GM10248 (cell line): ENCODE measurements at regions not wholly inside any gene's neighbourhood (a gene's known extent, or its start where the extent isn't known, plus 50 kb on each side); places are given as distances from the start of the nearest gene placed in this dataset.
"Not testable (repeated sequence)": the region's sequence is repeated elsewhere in the genome, so short reads cannot be mapped to it uniquely, and the experiment has no call there.

Experiments used
- CTCF ChIA-PET: fragments of 300-600 bp; sonication (Branson Sonifier 250); formaldehyde crosslinking; extraction: SDS; loops from one replicate; lab custom pipeline; 2021; ENCODE audit warnings: antibody characterized with exemption; lab: Yijun Ruan, JAX
- POLR2A ChIA-PET: fragments of 350-650 bp; sonication (Branson Sonifier 250); formaldehyde crosslinking; extraction: SDS; loops from one replicate; lab custom pipeline; 2020; ENCODE audit warnings: antibody characterized with exemption; lab: Yijun Ruan, JAX
- DNase-seq: peaks from one replicate; pipeline ENCODE4 v3.0.0; 2012; ENCODE audit errors: extremely low spot score
- CTCF ChIP-seq: IDR thresholded peaks from 2 replicates; pipeline ENCODE4 v1.5.1; 2012; ENCODE audit warnings: mild to moderate bottlenecking, low read depth; ENCODE audit errors: extremely low read depth, missing control alignments, control extremely low read depth

DNA sequence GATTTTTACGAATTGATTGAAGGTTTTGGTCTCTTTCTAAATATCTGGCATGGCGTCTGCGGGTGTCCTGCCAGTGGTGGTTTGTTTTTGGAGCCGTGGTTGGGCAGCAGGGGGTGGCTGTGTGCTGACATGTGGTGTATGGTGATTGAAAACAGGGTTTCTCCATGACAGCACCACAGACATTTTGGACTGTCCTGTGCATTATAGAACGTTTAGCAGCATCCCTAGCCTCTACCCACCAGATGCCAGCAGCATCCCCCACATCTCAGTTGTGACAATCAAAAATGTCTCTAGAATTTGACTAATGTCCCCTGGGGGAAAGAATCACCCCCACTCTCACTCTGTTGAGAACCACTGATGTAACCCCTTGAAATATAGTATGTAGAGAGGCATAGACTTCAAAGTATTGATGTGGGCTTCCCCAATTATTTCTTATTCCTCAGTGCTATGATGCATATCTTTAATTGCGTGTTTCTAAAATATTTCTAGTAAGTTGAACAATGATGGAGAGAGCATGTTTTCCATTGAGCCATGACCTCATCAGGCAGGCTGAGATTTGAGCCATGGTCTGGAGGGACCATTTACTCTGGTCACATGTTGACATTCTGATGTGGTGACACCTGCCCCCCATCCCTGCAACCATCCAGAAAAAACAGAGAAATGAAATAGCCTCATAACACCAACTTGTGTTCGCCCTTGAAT lies 77.4 kb upstream of the MID1 start:
- CTCF ChIA-PET = no interaction called here
- DNase-seq = no peak
- POLR2A ChIA-PET = no interaction called here
- no peak for TF ChIP-seq CTCF

DNA sequence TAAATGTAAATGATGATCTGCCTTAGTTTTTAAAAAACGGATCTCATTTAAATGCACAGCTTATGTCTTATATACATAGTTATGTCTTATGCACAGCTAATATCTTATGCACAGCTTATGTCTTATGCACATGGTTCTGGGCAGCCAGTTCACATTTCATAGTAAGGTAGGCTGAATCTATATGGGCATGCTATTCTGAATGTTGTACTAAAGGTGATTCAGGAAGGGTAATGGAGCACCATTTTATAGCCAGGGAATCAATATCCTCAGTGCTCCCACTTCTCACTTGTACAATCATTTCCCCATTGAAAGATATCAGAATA lies 77.9 kb upstream of the MID1 start:
- DNase-seq = no peak
- TF ChIP-seq CTCF = no peak
- ChIA-PET POLR2A (no interaction called here), CTCF (no interaction called here)

- CTCF ChIA-PET = no interaction called here
- POLR2A ChIA-PET = no interaction called here
- TF ChIP-seq CTCF = no peak
- DNase-seq = no peak
Measured at GRCh38 chrX:10702031-10702430, 81.6 kb upstream of the MID1 start.

DNA sequence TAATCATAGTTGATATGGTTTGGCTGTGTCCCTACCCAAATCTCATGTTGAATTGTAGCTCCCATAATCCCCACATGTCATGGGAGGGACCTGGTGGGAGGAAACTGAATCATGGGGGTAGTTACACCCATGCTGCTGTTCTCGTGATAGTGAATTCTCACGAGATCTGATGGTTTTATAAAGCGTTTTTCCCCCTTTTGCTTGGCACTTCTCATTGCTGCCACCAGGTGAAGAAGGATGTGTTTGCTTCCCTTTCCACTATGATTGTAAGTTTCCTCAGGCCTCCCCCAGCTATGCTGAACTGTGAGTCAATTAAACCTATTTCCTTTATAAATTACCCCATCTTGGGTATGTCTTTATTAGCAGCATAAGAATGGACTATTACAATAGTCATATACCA lies 86.0 kb upstream of the MID1 start:
- CTCF ChIA-PET, POLR2A ChIA-PET, DNase-seq: not testable (repeated sequence)

DNA sequence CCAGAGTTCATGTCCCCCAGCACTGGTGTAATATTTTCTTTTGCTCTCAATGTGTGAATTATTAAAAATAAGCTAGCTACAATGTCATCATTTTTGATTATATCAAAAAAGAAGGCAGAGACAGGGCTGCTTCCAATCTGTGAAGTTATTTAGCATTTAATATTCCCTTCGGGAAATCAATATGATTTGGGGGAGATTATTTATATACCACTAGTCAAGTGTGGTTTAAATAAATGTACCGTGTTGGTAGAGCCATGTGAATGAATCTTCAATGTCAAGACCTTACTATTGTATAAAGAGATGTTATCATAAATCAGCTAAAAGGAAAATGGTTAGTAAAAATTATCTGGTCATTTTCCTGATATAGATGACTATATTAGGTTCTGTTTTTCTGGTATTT lies 87.4 kb upstream of the MID1 start:
- CTCF ChIA-PET = no interaction called here
- DNase-seq = no peak
- POLR2A ChIA-PET = no interaction called here
- TF ChIP-seq CTCF = no peak

GRCh38 chrX:10709276-10709675 lies 88.9 kb upstream of the MID1 start:
- CTCF ChIA-PET = interaction anchor here (2.2 kb wide), 1 partner anchor 519 kb away, joined by 5 read pairs; no protein-coding TSS in a partner anchor
- POLR2A ChIA-PET = no interaction called here
- DNase-seq = no peak
- no peak for TF ChIP-seq CTCF

DNA sequence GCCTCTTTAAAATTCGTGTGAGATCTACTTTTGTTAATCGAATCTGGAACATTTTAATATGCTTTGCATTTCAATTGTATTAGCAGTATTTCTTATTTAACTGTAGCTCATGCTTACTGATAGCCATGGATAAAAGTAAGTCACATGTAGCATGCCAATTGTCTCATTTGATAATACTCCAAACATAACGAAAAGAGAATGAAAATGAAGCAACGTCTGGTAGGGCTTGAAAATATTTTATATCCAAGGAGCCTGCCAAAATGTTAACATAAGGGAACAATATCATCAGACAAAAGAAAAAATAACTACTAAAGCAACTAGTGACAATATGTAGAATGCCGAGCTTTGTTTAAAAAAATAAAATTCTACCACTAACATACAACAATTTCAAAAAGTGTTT lies 94.1 kb upstream of the MID1 start:
- DNase-seq = no peak
- CTCF ChIA-PET = no interaction called here
- POLR2A ChIA-PET = no interaction called here
- no peak for TF ChIP-seq CTCF
